ENCODE measurements at regions not wholly inside any gene's neighbourhood (a gene's known extent, or its start where the extent isn't known, plus 50 kb on each side); places are given as distances from the start of the nearest gene placed in this dataset.
"Not testable (repeated sequence)": the region's sequence is repeated elsewhere in the genome, so short reads cannot be mapped to it uniquely, and the experiment has no call there.

DNA sequence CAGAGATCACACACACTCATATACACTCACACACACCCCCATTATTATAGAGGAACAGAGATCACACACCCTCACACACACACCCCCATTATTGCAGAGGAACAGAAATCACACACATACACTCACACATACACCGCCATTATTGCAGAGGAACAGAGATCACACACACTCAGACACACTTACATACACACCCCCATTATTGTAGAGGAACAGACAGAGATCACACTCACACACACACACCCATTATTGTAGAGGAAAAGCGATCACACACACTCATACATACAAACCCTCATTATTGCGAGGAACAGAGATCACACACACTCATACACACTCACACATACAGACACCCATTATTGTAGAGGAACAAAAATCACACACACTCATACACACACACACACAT is 239.0 kb downstream of the BUB3 start:
- Histone ChIP-seq H3K27me3 (ENCODE audit: insufficient read depth, low read length, poor library complexity, severe bottlenecking) (no peaks in the 10 kb centered on the region), H3K79me2 (ENCODE audit: insufficient read depth, low read length) (no peaks in the 10 kb centered on the region), H2AFZ (ENCODE audit: low read length) (no peak overlapping the region), H3K36me3 (ENCODE audit: insufficient read depth, low read length) (no peaks in the 10 kb centered on the region), H3K4me3 (ENCODE audit: low read length, poor library complexity, severe bottlenecking) (no peak overlapping the region), H3K4me1 (ENCODE audit: insufficient read depth, low read length, poor library complexity, severe bottlenecking) (no peaks in the 10 kb centered on the region), H3K9me2 (replicated peaks; ENCODE audit: low read depth, low read length) (no peaks in the 10 kb centered on the region), H3F3A (ENCODE audit: low read depth) (no peaks in the 10 kb centered on the region), H3K9me3 (ENCODE audit: insufficient read depth, low read depth, low read length) (peaks cover 5% of the 10 kb centered on the region; the same call in 1 of the 2 replicates), H3K4me2 (ENCODE audit: low read depth, low read length, poor library complexity, severe bottlenecking) (no peak overlapping the region), H3K9ac (ENCODE audit: low read depth, low read length, poor library complexity, severe bottlenecking) (no peak overlapping the region), H4K20me1 (ENCODE audit: insufficient read depth, low read length, poor library complexity, severe bottlenecking) (no peaks in the 10 kb centered on the region)
- TF ChIP-seq EZH2phosphoT487 (IDR thresholded peaks at IDR 0.05; ENCODE audit: borderline replicate concordance) (no peak), CTCF (conservative IDR thresholded peaks at IDR 0.05; ENCODE audit: low read length) (no peak)

- Histone ChIP-seq H3K27me3 (ENCODE audit: insufficient read depth, low read length, poor library complexity, severe bottlenecking) (no peaks in the 10 kb centered on the region), H3K36me3 (ENCODE audit: insufficient read depth, low read length) (no peaks in the 10 kb centered on the region), H3F3A (ENCODE audit: low read depth) (no peaks in the 10 kb centered on the region), H3K9me2 (replicated peaks; ENCODE audit: low read depth, low read length) (no peaks in the 10 kb centered on the region), H3K4me2 (ENCODE audit: low read depth, low read length, poor library complexity, severe bottlenecking) (no peak overlapping the region), H2AFZ (ENCODE audit: low read length) (no peak overlapping the region), H3K4me3 (ENCODE audit: low read length, poor library complexity, severe bottlenecking) (no peak overlapping the region), H3K79me2 (ENCODE audit: insufficient read depth, low read length) (no peaks in the 10 kb centered on the region), H4K20me1 (ENCODE audit: insufficient read depth, low read length, poor library complexity, severe bottlenecking) (no peaks in the 10 kb centered on the region), H3K9ac (ENCODE audit: low read depth, low read length, poor library complexity, severe bottlenecking) (no peak overlapping the region), H3K9me3 (ENCODE audit: insufficient read depth, low read depth, low read length) (peaks cover 5% of the 10 kb centered on the region; the same call in 1 of the 2 replicates), H3K4me1 (ENCODE audit: insufficient read depth, low read length, poor library complexity, severe bottlenecking) (no peaks in the 10 kb centered on the region)
- TF ChIP-seq CTCF (conservative IDR thresholded peaks at IDR 0.05; ENCODE audit: low read length) (no peak), EZH2phosphoT487 (IDR thresholded peaks at IDR 0.05; ENCODE audit: borderline replicate concordance) (no peak)
Measured at GRCh38 chr10:123394382-123394781, 240.2 kb downstream of the BUB3 start.

GRCh38 chr10:123395234-123395633 is 241.0 kb downstream of the BUB3 start:
- H3K9me3 ChIP-seq (ENCODE audit: insufficient read depth, low read depth, low read length), result not testable (repeated sequence)

GRCh38 chr10:123395906-123396305 is 241.7 kb downstream of the BUB3 start:
- Histone ChIP-seq H3K9ac (ENCODE audit: low read depth, low read length, poor library complexity, severe bottlenecking) (no peak overlapping the region), H3K4me3 (ENCODE audit: low read length, poor library complexity, severe bottlenecking) (no peak overlapping the region), H4K20me1 (ENCODE audit: insufficient read depth, low read length, poor library complexity, severe bottlenecking) (no peaks in the 10 kb centered on the region), H2AFZ (ENCODE audit: low read length) (no peak overlapping the region), H3F3A (ENCODE audit: low read depth) (no peaks in the 10 kb centered on the region), H3K27me3 (ENCODE audit: insufficient read depth, low read length, poor library complexity, severe bottlenecking) (no peaks in the 10 kb centered on the region), H3K9me3 (ENCODE audit: insufficient read depth, low read depth, low read length) (peaks cover 5% of the 10 kb centered on the region; the same call in 1 of the 2 replicates), H3K79me2 (ENCODE audit: insufficient read depth, low read length) (no peaks in the 10 kb centered on the region), H3K4me2 (ENCODE audit: low read depth, low read length, poor library complexity, severe bottlenecking) (no peak overlapping the region), H3K4me1 (ENCODE audit: insufficient read depth, low read length, poor library complexity, severe bottlenecking) (no peaks in the 10 kb centered on the region), H3K9me2 (replicated peaks; ENCODE audit: low read depth, low read length) (no peaks in the 10 kb centered on the region), H3K36me3 (ENCODE audit: insufficient read depth, low read length) (no peaks in the 10 kb centered on the region)
- TF ChIP-seq EZH2phosphoT487 (IDR thresholded peaks at IDR 0.05; ENCODE audit: borderline replicate concordance) (no peak), CTCF (conservative IDR thresholded peaks at IDR 0.05; ENCODE audit: low read length) (no peak)

More at GRCh38 chr10:123395234-123395633, 241.0 kb downstream of the BUB3 start:
- H3K27me3 ChIP-seq (ENCODE audit: insufficient read depth, low read length, poor library complexity, severe bottlenecking); H3K4me3 ChIP-seq (ENCODE audit: low read length, poor library complexity, severe bottlenecking); H3K36me3 ChIP-seq (ENCODE audit: insufficient read depth, low read length); H3K9me2 ChIP-seq (replicated peaks; ENCODE audit: low read depth, low read length); H3F3A ChIP-seq (ENCODE audit: low read depth); H2AFZ ChIP-seq (ENCODE audit: low read length); H3K4me1 ChIP-seq (ENCODE audit: insufficient read depth, low read length, poor library complexity, severe bottlenecking); H3K79me2 ChIP-seq (ENCODE audit: insufficient read depth, low read length); H3K4me2 ChIP-seq (ENCODE audit: low read depth, low read length, poor library complexity, severe bottlenecking); H4K20me1 ChIP-seq (ENCODE audit: insufficient read depth, low read length, poor library complexity, severe bottlenecking); H3K9ac ChIP-seq (ENCODE audit: low read depth, low read length, poor library complexity, severe bottlenecking): not testable (repeated sequence)
